CD4-positive, alpha-beta T cell treated with Interleukin-17A for 4 hours (primary cell): ENCODE measurements at regions not wholly inside any gene's neighbourhood (a gene's known extent, or its start where the extent isn't known, plus 50 kb on each side); places are given as distances from the start of the nearest gene placed in this dataset.
"Not testable (repeated sequence)": the region's sequence is repeated elsewhere in the genome, so short reads cannot be mapped to it uniquely, and the experiment has no call there.

Experiments used
- DNase-seq: peaks from one replicate; pipeline ENCODE4 v3.0.0-alpha.2; 2020; ENCODE audit warnings: mixed read lengths

DNA sequence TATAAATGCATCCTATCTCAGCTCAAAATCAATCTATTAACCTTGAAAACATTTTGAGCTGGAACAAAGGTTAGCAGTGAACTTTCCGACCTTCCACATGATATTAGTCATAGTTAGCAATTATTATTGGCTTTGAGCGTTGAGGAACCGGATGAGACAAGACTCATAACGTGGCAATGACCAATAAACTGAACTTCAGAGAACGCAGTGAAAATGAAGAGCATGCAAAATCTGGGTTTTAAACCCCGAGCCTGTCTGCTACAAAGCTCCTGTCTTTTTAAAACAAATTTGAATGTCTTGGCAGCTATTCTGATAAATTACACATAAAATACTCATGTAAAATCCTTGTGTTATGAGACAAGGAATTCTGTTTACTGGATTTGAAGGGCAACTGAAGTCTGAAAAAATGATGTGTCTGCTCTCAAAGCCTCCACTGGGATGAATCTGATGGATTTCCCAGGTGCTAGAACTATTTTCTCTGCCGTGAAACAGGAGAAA lies 74.7 kb upstream of the ITGB1 start:
- DNase-seq: no peak

DNA sequence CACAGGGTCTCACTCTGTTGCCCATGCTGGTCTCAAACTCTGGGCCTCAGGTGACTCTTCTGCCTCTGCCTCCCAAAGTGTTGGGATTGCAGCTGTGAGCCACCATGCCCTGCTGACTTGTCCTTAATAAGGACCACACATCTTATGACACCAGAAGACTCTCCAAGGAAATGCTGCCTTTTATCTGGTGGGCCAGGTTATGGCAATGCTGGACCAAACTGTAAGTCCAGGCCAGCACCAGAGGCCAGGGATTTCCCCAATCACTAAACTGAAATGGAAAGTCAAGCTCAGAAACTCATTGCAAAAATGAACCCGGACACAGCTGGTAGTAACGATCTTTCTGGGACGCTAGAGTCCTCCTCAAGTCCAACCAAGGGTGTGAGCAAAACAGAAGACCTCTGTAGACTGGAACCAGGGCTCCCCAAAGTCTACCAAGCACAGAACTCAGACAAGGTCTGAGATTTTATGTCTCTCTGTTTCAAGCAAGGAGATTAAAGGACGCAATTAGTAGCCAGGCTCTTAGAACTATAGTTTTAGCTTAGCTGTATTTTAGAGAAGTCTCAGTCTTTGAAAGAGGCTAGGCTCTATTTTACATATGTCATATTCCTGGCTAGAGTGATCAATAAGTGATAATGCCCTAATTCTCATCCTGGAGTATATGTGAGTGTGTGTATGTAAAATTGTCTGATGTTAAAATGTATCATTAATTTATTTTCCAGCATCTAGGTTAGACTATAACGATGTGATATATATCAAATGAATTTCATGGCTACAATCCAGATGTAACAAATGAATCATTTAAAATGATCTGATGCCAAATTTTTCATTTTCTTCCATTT lies 74.0 kb upstream of the ITGB1 start:
- DNase-seq: no peak

DNA sequence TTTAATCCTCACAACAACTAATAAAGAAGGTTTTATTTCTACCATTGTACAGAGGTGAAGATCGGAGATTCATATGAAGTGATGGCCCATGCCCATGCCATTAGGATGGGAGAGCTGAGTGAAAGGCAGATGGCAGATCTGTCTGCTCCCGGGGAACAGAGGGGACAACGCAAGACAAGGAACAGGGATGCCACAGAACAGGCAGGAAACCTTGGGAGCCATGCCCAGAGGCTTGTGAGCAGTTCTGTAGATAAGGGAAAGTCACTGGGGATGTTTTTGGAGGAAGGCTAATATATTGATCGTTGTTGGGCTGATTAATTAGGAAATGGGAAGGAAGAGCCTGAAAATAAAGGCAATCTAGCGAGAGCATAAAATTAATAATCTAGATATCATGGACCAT lies 73.1 kb upstream of the ITGB1 start:
- DNase-seq: no peak

DNA sequence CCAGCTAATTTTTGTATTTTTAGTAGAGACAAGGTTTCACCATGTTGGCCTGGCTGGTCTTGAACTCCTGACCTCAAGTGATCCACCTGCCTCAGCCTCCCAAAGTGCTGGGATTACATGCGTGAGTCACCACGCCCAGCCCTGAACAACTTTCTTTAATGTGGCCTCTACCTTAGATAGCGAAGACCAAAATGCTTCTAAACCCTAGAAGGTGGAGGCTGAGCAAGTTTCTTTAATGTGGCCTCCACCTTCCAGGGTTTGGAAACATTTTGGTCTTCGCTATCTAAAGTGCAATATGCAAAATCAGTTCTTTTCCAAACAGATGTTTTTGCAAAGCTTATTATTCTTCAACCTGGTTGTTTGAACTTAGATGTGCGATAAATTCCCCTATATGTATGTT lies 70.5 kb upstream of the ITGB1 start:
- DNase-seq: peak; percentile 64

DNA sequence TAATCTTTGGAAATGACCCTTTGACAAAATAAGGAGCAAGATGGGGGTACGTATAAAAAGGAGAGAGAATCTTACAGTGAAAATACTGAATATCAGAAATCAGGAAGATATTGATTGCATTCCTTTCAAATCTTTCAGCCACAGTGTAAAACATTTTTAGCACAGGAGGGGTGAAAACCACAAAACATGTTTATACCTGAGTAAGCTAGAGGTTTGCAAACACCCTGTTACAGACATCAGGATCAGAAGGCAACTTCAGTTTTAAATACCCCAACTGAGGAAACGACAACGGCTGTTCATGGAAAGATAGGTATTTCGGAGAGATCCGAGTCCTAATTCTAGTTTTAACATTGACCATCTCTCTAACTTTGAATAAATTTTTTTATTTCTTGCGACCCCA lies 69.1 kb upstream of the ITGB1 start:
- no peak for DNase-seq

DNA sequence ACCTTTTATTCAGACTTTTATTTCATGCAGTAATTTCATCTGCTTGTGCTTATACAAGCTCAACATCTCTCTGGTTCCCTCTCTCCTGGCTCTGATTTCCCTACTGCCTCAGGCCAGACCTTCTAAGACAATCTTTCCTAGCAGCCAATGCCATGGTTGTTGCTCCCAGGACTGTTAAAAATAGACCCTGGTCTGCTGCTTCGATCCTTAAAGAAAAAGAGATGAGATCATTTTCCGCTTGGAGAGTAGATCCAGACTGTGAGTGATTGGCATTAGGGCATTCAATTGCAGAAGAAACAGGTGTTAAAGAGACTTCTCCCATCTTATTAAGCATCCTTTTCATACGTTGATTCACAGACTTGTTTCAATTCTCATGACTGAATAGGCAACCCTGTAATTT lies 68.4 kb upstream of the ITGB1 start:
- no peak for DNase-seq

DNA sequence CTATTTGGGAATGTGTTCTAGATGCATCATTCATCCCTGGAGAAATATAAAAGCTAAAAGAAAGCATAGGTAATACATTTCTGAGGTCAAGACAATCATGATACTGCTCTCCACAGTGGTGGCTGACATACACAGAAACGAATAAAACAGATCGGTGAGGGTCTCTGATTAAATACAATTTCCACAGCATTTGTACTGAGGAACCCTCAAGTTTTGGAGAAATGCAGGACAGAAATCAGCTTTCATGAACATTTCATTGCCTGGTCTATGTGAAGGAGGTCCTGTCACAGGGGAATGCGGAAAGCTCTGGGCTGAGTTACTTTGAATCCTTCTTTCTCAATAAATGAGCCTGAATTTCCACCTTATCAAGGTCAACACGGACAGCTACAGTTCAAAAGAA lies 67.9 kb upstream of the ITGB1 start:
- DNase-seq: no peak

DNA sequence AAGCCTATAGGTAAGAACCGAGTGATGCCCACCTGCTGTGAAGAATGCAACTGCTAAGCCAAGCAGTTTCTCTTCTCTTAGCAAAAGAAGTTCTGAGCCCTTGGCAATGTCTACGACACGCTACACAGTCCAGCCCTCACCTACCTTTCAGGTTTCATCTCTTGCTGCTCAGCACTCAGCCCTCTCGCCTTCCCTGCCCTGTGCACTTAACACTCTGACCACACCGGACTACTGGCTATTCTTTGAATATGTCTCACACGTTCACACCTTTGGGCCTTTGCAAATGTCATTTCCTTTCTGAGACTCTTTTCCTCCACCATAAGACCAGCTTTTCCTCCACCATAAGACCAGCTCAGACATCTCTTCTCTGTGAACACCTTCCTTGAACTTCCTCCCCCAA lies 67.0 kb upstream of the ITGB1 start:
- DNase-seq: no peak

DNA sequence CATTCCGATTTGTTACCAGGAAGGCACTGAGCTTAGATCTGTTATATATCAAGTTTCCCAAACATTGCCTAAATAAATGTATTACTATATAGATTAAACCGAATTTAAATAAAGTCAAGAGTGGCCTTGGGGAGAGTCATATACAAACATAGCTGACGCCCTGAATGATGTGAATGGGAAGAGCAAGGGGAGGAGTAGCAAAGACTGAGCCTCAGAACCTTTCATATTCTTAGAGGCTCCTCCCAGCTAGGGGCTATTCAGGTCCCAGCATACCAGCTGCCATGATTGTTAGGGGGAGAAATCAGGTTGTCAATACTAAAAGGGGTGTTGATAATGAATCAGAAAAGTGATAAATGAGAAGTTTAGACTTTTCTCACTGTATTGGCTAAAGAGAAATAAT lies 64.7 kb upstream of the ITGB1 start:
- DNase-seq: no peak

DNA sequence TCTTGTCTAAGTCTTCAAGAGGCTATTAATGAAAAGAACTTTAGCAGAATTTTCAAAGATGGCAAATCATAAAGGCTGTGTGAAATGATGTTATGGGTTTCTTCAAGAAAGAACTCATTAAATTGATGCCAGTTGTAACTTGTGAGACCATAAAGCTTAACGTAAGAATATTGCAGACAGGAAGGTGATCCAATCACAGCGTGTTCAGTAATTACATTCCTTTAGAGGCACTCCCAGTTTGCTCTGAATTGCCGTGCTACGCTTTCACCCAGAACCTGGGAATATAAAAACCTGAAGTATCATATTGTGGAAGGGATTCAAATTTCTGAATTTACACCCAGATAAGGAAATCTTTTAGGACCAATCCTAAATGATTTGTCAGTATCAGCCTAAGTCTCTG lies 64.1 kb upstream of the ITGB1 start:
- no peak for DNase-seq

DNA sequence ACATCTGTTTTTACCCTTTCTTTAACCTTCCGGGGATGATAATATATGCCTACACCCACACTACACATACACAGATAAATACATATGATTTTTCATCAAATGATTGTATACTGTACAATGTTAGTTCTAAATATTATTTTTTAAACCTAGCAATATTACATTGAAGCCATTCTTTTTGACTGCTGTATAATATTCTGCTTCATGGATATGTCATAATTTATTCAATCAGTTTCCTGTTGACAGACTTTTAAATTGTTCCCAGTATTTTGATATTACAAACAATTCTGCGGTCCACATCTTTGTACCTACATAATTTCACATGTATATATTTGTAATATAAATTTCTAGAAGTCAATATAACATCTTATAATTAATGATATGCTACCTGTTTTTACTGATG lies 59.0 kb upstream of the ITGB1 start:
- DNase-seq: no peak

DNA sequence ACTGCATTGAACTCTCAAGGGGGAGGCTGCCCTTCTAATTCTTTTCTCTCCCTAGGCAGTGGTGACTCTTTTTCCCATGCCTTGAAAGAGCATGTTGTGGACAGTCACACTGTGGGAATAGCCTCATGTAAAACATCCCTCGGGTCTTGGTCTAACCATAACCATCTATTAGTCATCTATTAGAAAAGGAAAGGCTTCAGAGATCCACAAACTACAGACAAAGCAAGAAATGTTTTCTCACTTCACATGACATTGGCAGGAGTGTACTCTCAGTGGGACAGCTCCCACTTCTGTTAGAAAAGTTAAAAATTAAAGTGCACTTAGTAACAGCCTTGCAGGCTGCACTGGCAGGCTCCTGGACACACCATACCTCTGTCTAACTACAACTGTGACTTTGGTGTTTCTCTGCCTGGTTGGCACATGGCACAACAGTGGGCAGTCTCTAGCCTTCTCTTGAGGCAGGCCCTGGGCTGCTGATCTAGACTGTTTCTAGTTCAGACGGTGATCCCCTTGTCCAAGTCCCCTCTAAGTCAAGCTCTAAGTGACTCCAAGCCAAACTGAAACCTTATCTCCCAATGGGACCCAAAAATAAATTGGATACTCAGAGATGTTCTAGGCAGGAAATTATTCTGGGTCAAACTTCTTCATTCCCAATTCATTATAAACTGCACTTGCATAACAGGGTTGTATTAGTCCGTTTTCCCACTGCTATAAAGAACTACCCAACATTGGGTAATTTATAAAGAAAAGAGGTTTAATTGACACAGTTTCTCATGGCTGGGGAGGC lies 57.9 kb upstream of the ITGB1 start:
- DNase-seq: no peak

DNA sequence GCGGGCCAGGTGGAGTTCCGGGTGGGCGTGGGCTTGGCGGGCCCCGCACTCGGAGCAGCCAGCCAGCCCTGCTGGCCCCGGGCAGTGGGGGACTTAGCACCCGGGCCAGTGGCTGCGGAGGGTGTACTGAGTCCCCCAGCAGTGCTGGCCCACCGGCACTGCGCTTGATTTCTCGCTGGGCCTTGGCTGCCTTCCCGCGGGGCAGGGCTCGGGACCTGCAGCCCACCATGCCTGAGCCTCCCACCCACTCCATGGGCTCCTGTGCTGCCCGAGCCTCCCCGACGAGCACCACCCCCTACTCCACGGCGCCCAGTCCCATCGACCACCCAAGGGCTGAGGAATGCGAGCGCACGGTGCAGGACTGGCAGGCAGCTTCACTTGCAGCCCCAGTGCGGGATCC lies 55.3 kb upstream of the ITGB1 start:
- not testable (repeated sequence) for DNase-seq

DNA sequence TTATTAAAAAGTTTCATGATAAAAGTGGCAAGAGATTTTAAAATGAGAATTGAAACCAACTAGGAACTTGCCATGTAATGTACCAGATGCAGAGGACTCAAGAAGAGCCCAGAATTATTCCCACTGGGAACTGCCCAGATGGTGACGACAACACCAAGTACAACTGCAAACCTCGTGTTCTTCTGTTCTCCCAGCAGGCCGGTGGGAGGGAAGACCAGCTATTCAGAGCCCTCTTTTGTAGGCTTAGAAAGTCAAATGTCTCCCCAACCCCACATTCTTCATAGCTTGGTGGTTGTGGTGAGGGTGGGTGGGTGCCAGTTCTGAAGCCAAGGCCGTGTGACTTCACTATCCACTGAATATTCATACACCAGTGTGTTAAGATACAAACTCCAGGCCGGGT lies 54.3 kb upstream of the ITGB1 start:
- no peak for DNase-seq

DNA sequence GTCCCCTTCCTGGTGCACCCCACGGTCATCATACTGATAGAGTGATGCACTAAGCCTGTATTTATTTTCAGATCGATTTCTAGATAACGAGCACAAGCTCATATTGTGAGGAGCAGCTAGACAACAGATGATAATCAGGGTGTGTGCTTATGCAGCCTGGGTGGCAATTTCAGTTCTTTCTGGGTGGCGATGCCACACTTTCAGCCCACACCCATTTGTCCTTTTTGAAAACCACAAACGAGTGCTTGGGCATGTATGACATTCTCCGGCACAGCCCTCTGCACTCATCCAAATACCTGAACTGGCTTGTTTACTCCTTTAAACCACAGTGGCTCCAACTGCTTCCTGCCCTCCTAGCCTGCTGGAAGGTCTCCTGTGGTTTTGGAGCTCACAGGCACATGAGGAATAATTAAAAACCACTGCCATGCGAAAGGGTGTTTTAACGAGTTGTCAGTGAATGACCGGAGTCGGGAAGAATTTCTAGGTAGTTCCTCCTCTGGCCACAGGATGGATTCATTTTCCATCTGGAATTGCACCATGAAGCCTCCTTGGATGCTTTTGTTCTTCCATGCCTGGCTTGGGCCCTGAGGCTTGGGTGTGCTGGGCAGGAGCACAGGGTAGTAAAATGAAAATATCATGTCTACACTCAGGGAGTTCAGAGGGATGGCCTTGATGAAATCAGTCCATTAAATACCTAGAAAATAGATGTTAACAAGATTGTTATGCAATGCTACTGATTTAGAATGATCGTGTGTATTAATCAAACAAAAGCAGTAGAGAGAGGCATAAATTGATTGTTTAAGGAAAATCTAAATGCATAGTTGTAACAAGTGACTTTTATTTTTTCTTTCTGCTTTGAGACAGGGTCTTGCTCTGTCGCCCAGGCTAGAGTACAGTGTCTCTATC lies 52.4 kb upstream of the ITGB1 start:
- DNase-seq: peak; percentile 59

DNA sequence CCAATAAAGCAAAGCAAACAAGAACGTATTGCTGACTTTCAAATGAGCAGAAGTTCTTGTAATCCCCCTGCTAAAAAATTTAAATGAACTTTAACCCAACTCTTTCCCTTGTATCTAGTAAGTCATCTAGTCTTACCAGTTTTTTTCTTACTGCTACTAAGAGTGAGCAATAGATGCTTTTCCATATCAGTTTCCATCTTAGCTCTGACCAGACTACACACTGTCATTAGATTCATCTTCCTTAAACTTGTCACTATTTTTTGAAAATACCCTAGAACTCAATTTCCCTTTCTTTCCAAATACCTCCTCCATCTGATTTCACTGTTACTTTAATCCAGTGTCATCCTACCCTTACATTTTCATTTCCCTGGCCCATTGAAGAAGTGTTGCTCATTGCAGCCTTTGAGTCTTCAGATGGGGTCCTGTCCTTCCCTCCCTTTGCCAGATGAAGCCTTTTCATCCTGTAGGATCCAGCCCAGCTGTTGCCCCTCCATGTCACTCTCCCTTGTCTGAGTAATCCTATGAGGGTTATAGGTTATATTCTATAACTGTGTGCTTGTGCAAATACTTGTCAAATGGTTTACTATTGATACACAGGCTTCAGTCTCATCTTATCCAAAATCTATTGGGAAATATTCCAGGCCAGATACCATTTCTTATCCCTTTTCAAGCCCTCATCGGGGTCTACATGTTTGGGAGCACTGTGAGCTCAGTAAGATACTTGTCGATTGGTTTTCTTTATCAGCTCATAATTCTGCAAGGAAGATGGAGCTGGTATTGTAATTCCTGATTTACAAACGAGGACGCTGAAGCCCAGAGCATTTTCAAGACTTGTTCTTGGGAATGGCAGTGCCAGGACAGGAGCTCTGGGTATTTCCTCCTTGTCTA lies 51.5 kb upstream of the ITGB1 start:
- DNase-seq: no peak

DNA sequence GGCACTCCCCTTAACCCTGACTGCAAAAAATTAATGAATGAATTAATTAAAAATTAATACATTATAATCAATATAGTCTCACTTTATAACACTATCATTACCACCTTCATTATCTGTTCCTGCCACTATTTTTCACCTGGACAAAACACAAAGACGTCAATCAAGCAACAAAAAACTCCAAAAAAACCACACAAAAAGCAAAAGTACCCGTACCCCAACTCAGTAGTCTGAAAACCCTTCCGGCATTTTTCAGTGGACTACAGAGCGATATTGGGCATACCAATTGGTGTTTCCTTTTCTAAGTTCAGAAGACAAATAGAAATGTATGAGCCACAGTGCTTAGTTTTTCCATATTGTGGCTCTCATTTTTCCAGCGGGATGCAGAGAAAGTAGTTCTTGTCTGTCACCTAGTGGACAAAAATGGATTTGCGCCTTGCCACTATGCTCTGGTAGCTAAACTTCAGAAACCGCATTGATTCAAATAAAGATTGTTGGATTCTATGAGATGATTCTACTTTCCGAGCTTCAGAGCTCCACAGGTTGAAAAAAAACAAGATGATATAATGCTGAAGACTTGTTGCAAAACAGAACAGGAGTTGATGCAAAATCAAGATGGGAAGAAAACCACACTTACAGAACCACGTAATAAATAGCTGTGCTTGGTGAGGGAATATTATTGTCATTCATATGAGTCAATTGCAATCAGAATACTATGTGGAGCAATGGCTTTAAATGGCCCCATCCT lies 50.6 kb upstream of the ITGB1 start:
- DNase-seq: peak; percentile 76

DNA sequence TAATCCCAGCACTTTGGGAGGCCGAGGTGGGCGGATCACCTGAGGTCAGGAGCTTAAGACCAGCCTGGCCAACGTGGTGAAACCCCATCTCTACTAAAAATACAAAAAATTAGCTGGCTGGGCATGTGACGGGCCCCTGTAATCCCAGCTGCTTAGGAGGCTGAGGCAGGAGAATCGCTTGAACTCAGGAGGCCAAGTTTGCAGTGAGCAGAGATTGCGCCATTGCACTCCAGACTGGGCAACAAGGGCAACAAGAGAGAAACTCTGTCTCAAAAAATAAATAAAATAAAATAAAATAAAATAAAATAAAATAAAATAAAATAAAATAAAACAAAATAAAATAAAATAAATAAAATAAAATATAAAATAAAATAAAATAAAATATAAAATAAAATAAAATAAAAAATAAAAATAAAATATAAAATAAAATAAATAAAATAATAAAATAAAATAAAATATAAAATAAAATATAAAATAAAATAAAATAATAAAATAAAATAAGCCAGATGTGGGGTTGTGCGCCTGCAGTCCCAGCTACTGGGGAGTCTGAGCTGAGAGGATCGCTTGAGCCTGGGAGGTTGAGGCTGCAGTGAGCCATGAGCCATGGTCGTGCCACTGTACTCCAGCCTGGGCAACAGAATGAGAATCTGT lies 49.8 kb upstream of the ITGB1 start:
- not testable (repeated sequence) for DNase-seq
